ENCODE measurements at regions not wholly inside any gene's neighbourhood (a gene's known extent, or its start where the extent isn't known, plus 50 kb on each side); places are given as distances from the start of the nearest gene placed in this dataset.
"Not testable (repeated sequence)": the region's sequence is repeated elsewhere in the genome, so short reads cannot be mapped to it uniquely, and the experiment has no call there.

DNA sequence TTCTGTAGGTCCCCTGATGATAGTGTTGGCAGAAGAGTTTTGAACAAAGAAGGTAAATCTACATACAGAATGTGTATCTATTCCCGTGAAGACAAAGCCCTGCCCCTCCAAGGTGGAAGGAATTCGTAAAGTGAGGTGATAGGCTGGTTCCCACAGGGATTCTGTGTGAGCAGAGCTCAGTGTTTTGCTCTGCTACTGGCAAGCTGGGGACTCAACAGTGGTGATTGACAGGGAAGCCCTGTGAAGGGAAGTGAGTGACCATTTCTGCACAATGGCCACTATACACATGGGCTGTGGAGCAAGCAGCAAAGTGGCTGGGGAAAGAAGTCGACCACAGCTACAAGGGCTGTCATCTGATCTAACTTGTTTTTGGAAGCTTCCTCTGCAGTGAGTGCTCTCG lies 90.0 kb upstream of the LRRN2 start:
- Histone ChIP-seq H3K36me3 (ENCODE audit: control insufficient read depth, insufficient read depth, low read length) (no peaks in the 10 kb centered on the region), H3K4me3 (ENCODE audit: insufficient read depth, low read depth, low read length, poor library complexity, severe bottlenecking) (no peak overlapping the region), H3K27me3 (replicated peaks; ENCODE audit: control insufficient read depth, insufficient read depth, low read length, poor library complexity, severe bottlenecking) (no peaks in the 10 kb centered on the region)

DNA sequence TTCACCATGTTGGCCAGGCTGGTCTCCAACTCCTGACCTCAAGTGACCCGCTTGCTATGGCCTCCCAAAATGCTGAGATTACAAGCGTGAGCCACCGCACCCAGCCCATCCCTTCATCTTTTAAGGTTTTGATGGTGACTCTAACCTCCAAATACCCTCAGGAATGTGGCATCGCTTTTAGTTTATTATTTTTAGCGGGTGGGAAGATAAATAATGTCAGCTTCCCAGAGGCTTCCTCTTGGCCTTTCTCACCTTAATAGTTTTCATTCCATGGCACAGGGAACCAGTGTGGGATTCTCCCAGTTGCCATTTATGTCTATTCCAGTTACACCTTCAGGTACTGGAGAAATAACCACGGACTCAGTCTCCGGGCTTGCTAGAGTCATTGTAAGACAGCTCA lies 92.1 kb upstream of the LRRN2 start:
- no peak overlapping the region for H3K27ac ChIP-seq (ENCODE audit: insufficient read depth, low read length, poor library complexity, severe bottlenecking)
- H3K9me3 ChIP-seq (ENCODE audit: control insufficient read depth, low read length): no peaks in the 10 kb centered on the region
- no peak for DNase-seq
- H3K4me1 ChIP-seq (ENCODE audit: control insufficient read depth, insufficient read depth, low read length, poor library complexity, severe bottlenecking): no peaks in the 10 kb centered on the region
- no peaks in the 10 kb centered on the region for H3K36me3 ChIP-seq (ENCODE audit: control insufficient read depth, insufficient read depth, low read length)
- H3K4me3 ChIP-seq (ENCODE audit: insufficient read depth, low read depth, low read length, poor library complexity, severe bottlenecking): no peak overlapping the region
- H3K27me3 ChIP-seq (replicated peaks; ENCODE audit: control insufficient read depth, insufficient read depth, low read length, poor library complexity, severe bottlenecking): no peaks in the 10 kb centered on the region

More for the DNA sequence above, 90.0 kb upstream of the LRRN2 start:
- H3K9me3 ChIP-seq (ENCODE audit: control insufficient read depth, low read length): no peaks in the 10 kb centered on the region
- no peak for DNase-seq
- no peak overlapping the region for H3K27ac ChIP-seq (ENCODE audit: insufficient read depth, low read length, poor library complexity, severe bottlenecking)
- H3K4me1 ChIP-seq (ENCODE audit: control insufficient read depth, insufficient read depth, low read length, poor library complexity, severe bottlenecking): no peaks in the 10 kb centered on the region

DNA sequence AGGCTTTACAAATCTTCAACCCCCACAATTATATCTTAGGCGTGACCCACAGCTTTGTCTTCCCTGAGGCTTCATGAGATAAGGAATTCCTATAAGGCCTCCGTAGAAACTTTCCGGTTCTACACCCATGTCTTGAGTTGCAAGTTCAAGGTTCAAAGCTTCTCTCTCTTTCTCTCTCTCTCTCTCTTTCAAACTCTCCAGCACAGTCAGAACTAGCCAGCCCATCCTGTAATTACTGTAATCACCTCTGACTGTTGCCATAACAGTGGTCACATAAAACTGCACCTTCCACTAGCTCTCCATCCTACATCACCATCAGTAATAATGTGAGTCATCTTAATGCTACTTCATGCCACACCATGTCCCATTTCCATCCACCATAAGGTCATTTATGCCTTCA lies 90.0 kb upstream of the NFASC start:
- Histone ChIP-seq H3K36me3 (ENCODE audit: control insufficient read depth, insufficient read depth, low read length) (no peaks in the 10 kb centered on the region), H3K27me3 (replicated peaks; ENCODE audit: control insufficient read depth, insufficient read depth, low read length, poor library complexity, severe bottlenecking) (no peaks in the 10 kb centered on the region), H3K9me3 (ENCODE audit: control insufficient read depth, low read length) (no peaks in the 10 kb centered on the region), H3K4me1 (ENCODE audit: control insufficient read depth, insufficient read depth, low read length, poor library complexity, severe bottlenecking) (no peaks in the 10 kb centered on the region), H3K4me3 (ENCODE audit: insufficient read depth, low read depth, low read length, poor library complexity, severe bottlenecking) (no peak overlapping the region), H3K27ac (ENCODE audit: insufficient read depth, low read length, poor library complexity, severe bottlenecking) (no peak overlapping the region)
- no peak for DNase-seq

DNA sequence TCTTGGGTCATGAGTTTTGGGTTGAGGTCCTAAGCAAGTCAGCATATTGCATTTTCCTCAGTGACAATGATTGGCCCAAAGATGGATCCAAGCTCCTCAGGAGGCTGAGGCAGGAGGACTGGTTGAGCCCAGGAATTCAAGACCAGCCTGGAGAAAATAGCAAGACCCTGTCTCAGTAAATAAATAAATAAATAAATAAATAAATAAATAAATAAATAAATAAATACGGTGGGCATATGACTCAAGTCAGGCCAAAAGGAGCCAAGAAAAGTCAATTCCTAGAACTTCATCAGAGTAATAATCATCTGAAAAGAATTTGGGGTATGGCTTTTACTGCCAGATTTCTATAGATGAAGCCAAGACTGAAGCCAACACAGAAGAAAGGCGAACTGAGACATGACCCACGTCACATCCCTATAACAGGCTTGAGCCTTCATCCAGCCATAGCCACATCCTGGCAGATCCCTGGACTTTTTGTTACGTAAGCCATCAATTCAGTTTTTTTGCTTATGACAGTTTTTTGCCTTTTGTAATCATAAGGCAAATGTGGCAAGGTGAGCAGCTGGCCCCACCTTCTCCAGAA lies 88.5 kb upstream of the NFASC start:
- H3K4me1 ChIP-seq (ENCODE audit: control insufficient read depth, insufficient read depth, low read length, poor library complexity, severe bottlenecking): no peaks in the 10 kb centered on the region
- no peak overlapping the region for H3K4me3 ChIP-seq (ENCODE audit: insufficient read depth, low read depth, low read length, poor library complexity, severe bottlenecking)

DNA sequence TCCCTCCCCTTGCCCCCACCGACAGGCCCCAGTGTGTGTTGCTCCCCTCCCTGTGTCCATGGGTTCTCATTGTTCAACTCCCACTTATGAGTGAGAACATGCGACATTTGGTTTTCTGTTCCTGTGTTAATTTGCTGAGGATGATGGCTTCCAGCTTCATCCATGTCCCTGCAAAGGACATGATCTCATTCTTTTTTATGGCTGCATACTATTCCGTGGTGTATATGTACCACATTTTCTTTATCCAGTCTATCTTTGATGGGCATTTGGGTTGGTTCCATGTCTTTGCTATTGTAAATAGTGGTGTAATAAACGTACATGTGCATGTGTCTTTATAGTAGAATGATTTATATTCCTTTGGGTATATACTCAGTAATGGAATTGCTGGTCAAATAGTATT lies 85.6 kb upstream of the NFASC start:
- H3K27me3 ChIP-seq (replicated peaks; ENCODE audit: control insufficient read depth, insufficient read depth, low read length, poor library complexity, severe bottlenecking); DNase-seq; H3K9me3 ChIP-seq (ENCODE audit: control insufficient read depth, low read length); H3K4me1 ChIP-seq (ENCODE audit: control insufficient read depth, insufficient read depth, low read length, poor library complexity, severe bottlenecking); H3K4me3 ChIP-seq (ENCODE audit: insufficient read depth, low read depth, low read length, poor library complexity, severe bottlenecking); H3K27ac ChIP-seq (ENCODE audit: insufficient read depth, low read length, poor library complexity, severe bottlenecking); H3K36me3 ChIP-seq (ENCODE audit: control insufficient read depth, insufficient read depth, low read length): not testable (repeated sequence)

More for the DNA sequence above, 88.5 kb upstream of the NFASC start:
- no peak overlapping the region for H3K27ac ChIP-seq (ENCODE audit: insufficient read depth, low read length, poor library complexity, severe bottlenecking)
- no peak for DNase-seq
- H3K36me3 ChIP-seq (ENCODE audit: control insufficient read depth, insufficient read depth, low read length): no peaks in the 10 kb centered on the region
- no peaks in the 10 kb centered on the region for H3K9me3 ChIP-seq (ENCODE audit: control insufficient read depth, low read length)
- H3K27me3 ChIP-seq (replicated peaks; ENCODE audit: control insufficient read depth, insufficient read depth, low read length, poor library complexity, severe bottlenecking): no peaks in the 10 kb centered on the region

DNA sequence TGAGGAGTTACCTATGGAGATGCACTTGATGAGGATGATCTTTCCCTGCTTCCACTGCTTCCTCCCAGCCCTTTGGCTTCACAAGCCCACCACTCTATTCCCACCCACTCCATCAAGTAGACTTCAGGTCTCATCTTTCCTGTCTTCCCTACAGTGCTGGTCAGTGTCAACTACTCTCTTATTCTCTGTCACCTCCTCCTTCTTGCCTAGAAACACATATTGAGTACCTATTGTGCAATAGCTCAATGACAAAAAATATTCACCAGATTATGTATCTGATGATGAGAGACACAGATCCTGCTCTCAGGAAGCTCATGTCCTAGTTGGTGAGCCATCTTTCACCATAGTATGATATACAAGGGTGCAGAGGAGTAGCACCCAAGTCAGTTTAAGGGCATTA lies 82.2 kb upstream of the NFASC start:
- Histone ChIP-seq H3K36me3 (ENCODE audit: control insufficient read depth, insufficient read depth, low read length) (no peaks in the 10 kb centered on the region), H3K4me1 (ENCODE audit: control insufficient read depth, insufficient read depth, low read length, poor library complexity, severe bottlenecking) (no peaks in the 10 kb centered on the region), H3K4me3 (ENCODE audit: insufficient read depth, low read depth, low read length, poor library complexity, severe bottlenecking) (no peak overlapping the region), H3K27me3 (replicated peaks; ENCODE audit: control insufficient read depth, insufficient read depth, low read length, poor library complexity, severe bottlenecking) (no peaks in the 10 kb centered on the region), H3K27ac (ENCODE audit: insufficient read depth, low read length, poor library complexity, severe bottlenecking) (no peak overlapping the region), H3K9me3 (ENCODE audit: control insufficient read depth, low read length) (no peaks in the 10 kb centered on the region)
- DNase-seq: no peak

DNA sequence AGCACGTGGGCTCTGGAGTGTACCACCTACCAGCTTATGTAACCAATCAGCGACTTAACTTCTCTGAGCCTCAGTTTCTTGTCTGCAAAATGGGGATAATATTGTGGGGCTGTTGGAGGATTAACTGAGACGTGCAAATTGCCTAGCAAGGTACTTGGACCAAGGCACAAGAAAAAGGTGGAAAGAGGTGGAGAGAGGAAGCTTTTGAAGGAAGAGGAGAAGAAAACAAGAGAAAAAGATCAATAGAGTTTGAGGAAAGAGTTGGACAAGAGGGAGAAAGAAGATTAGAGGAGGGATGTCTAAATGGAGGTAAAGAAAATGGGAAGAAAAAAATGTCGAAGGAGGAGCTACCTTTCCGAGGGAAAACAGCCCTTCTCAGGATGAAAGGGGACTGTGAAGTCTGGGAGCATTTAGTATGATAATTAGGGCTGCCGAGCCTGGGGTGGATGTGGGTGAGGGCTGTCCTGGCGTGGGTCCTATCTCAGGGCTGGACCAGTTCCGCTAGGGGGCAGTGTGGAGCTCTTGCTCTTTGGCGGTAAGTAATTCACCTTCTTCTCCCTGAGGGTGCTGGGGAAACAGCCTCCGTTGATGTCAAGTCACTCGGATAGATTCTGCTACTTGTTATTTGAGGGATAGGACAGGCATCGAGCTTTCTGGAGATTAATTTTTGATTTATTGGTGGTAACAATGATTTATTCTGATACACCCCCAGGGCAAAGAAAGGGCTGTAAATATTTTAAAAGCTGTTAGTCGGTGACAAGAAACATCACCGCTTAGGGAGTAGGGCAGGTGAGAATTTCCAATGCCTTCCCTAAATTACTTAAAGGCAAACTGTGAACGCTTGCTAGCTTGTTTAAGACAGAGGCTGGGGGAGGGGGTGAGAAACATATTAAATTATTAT lies 79.0 kb upstream of the NFASC start:
- Histone ChIP-seq H3K4me1 (ENCODE audit: control insufficient read depth, insufficient read depth, low read length, poor library complexity, severe bottlenecking) (no peaks in the 10 kb centered on the region), H3K9me3 (ENCODE audit: control insufficient read depth, low read length) (no peaks in the 10 kb centered on the region), H3K36me3 (ENCODE audit: control insufficient read depth, insufficient read depth, low read length) (no peaks in the 10 kb centered on the region), H3K4me3 (ENCODE audit: insufficient read depth, low read depth, low read length, poor library complexity, severe bottlenecking) (no peak overlapping the region), H3K27me3 (replicated peaks; ENCODE audit: control insufficient read depth, insufficient read depth, low read length, poor library complexity, severe bottlenecking) (no peaks in the 10 kb centered on the region), H3K27ac (ENCODE audit: insufficient read depth, low read length, poor library complexity, severe bottlenecking) (no peak overlapping the region)
- DNase-seq: peak; percentile 37 to 61 (median 51)

DNA sequence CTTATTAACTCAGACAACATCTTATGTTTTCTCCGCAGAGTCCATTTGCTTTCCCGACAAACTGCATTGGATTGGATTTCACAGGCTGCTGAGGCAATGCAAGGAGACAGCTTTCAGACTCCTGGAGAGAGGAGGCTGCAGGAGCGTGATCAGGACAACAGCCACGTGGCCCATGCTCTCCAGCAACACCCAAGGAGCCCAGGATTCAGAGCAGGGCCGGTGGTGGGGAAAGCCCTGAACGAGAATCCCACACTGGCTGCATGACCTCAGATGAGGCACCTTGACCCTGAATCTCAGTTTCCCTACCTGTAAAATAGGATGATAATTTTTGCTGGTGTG lies 78.3 kb upstream of the NFASC start:
- DNase-seq: no peak
- Histone ChIP-seq H3K4me3 (ENCODE audit: insufficient read depth, low read depth, low read length, poor library complexity, severe bottlenecking) (no peak overlapping the region), H3K4me1 (ENCODE audit: control insufficient read depth, insufficient read depth, low read length, poor library complexity, severe bottlenecking) (no peaks in the 10 kb centered on the region), H3K36me3 (ENCODE audit: control insufficient read depth, insufficient read depth, low read length) (no peaks in the 10 kb centered on the region), H3K9me3 (ENCODE audit: control insufficient read depth, low read length) (no peaks in the 10 kb centered on the region), H3K27ac (ENCODE audit: insufficient read depth, low read length, poor library complexity, severe bottlenecking) (no peak overlapping the region), H3K27me3 (replicated peaks; ENCODE audit: control insufficient read depth, insufficient read depth, low read length, poor library complexity, severe bottlenecking) (no peaks in the 10 kb centered on the region)

DNA sequence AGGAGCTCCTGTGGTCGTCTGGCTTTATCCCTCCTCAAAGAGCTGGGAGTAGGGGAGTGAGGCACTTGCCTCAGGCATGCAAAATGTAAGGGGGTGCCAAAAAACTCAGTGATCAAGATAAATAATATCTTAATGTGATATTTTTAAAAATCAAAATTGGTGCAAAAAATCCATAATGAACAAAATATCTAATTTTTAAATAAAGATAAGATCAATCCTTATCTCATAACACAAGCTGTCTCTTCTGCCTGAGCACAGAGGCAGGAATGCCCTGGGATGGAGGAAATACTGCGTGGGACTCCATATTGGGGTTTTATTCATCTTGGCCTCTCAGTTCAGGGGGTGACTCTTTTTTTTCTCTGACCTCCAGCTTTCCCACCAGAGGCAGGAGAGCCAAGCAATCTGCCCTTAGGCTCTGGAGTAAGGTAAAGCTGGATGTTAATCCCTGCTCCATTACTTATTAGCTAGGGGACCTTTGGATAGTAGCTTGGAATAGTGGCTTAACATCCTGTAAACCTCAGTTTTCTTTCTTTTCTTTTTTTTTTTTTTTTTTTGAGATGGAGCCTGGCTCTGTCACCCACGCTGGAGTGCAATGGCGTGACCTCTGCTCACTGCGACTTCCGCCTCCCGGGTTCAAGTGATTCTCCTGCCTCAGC lies 77.3 kb upstream of the NFASC start:
- Histone ChIP-seq H3K4me1 (ENCODE audit: control insufficient read depth, insufficient read depth, low read length, poor library complexity, severe bottlenecking) (no peaks in the 10 kb centered on the region), H3K27ac (ENCODE audit: insufficient read depth, low read length, poor library complexity, severe bottlenecking) (no peak overlapping the region), H3K36me3 (ENCODE audit: control insufficient read depth, insufficient read depth, low read length) (no peaks in the 10 kb centered on the region), H3K4me3 (ENCODE audit: insufficient read depth, low read depth, low read length, poor library complexity, severe bottlenecking) (no peak overlapping the region), H3K9me3 (ENCODE audit: control insufficient read depth, low read length) (no peaks in the 10 kb centered on the region), H3K27me3 (replicated peaks; ENCODE audit: control insufficient read depth, insufficient read depth, low read length, poor library complexity, severe bottlenecking) (no peaks in the 10 kb centered on the region)
- DNase-seq: no peak

DNA sequence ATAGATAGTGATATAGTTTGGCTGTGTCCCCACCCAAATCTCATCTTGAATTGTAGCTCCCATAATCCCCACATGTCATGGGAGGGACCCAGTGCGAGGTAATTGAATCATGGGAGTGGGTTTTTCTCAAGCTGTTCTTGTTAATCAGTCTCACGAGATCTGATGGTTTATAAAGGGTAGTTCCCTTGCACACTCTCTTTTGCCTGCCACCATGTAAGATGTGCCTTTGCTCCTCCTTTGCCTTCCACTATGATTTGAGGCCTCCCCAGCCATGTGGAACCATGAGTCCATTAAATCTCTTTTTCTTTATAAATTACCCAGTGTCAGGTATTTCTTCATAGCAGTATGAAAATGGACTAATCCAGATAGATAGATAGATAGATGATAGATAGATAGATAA lies 73.8 kb upstream of the NFASC start:
- H3K27me3 ChIP-seq (replicated peaks; ENCODE audit: control insufficient read depth, insufficient read depth, low read length, poor library complexity, severe bottlenecking); H3K9me3 ChIP-seq (ENCODE audit: control insufficient read depth, low read length); H3K4me3 ChIP-seq (ENCODE audit: insufficient read depth, low read depth, low read length, poor library complexity, severe bottlenecking); H3K27ac ChIP-seq (ENCODE audit: insufficient read depth, low read length, poor library complexity, severe bottlenecking); H3K36me3 ChIP-seq (ENCODE audit: control insufficient read depth, insufficient read depth, low read length); DNase-seq; H3K4me1 ChIP-seq (ENCODE audit: control insufficient read depth, insufficient read depth, low read length, poor library complexity, severe bottlenecking): not testable (repeated sequence)
